Stimulated activated CD8-positive, alpha-beta memory T cell treated with anti-CD3 and anti-CD28 coated beads, Interleukin-15, amount 100 ng/mL, for 48 hours (primary cell): ENCODE measurements at regions not wholly inside any gene's neighbourhood (a gene's known extent, or its start where the extent isn't known, plus 50 kb on each side); places are given as distances from the start of the nearest gene placed in this dataset.
A peak's percentile ranks its signal among the peaks of the same experiment; 100 is the strongest.
"Not testable (repeated sequence)": the region's sequence is repeated elsewhere in the genome, so short reads cannot be mapped to it uniquely, and the experiment has no call there.

Experiments used
- DNase-seq, 2 donors: peaks; one replicate each; pipeline ENCODE4 v3.0.0-alpha.2; 2020; ENCODE audit warnings: low read depth in 2 of 2

DNA sequence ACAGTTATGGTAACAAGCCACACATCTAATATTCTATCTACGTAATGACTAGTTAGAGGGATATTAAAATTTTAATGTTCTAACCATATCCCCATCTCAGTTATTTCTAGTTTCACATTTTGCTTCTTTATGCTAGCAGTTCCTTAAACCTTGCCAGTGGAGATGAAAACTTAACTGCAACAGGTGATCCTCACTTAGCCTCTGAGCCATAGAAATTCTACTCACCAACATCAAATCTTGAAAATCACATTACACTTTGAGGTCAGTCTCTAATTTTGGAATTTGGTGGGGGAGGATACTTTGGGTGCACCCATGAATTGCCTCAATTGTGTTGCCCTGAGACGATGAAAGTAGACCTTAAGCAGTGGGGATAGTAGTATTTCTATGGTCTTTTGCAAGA is 256.4 kb downstream of the GATA3 start:
- DNase-seq, result no peak

DNA sequence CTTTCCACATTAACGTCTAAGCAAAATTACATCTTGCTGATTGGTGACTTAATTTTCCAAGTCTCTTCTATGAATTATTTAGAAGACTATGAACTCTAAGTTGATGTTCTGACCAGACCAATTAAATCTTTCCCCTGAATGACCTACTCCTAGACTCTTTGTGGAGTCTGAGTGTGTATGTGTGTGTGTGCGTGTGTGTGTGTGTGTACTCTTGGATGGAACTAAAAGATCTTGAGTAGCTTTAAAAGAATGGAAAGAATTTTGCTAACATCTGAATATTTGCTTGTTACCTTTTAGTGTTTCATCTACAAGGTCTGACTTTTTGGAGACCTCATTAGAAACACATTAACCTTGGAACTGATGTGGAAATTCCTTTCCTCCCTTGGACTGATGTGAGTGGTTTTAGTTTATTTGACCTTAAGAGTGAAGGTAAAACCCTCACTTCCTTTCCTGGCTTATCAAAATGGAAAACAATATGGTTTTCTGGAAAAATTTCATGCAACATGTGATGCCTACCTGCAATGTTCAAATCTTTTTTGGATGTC is 257.1 kb downstream of the GATA3 start:
- DNase-seq, result no peak

DNA sequence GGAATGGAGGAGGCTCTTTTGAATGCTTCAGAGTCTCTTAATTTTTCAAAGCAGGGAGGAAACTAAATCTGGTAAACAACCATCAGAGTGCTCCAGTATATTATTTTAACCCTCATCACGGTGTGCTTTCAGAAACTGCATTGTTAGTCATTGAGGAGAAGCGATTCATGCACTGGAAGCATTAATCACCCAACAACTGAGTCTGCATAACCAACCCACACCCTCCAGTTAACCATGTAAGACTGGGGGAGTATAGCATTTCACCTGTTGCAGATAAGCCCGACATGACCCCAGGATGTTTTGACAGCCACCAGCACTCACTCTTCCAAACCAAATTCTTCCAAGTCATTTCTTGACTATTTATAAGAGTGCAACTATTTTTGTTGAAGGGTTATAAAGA is 257.6 kb downstream of the GATA3 start:
- no peak for DNase-seq

DNA sequence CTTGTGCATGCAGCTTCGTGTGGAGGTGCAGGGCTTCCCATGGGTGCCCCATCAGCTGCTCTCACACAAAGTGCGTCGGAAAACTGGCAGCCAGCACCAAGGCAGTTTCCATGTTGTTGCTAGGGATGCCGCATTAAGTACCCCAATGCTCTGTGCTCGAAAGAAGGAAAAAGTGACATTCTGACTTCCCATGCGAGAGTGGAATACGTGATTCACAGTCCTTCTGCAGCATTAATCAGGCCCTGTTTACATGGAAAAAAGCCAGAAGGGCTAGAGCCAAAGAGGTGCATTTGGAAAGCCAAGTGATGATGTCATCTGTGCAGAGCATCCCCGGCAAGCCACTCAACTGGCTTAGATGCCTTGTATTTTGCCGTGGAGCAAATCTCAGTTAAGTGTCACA is 258.3 kb downstream of the GATA3 start:
- DNase-seq, result no peak

DNA sequence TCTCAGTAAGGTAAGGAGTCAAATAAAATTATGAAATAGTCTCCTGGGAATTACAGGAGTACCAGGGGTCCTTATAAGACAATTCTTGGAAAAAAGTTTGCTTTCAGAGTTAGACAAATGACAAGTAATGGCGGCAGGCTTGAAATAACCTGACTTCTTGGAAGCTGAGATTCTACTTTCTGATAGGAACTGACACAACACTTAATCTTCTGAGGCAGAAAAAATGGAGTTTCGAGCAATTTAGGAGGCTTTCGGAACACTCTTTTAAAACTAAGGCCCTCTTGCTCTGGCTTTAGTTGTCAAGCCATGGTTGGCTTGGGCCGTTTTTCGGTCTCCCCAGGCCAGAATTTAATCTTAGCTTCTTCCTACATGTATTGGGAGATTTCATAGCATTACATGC is 260.0 kb downstream of the GATA3 start:
- DNase-seq, result no peak

DNA sequence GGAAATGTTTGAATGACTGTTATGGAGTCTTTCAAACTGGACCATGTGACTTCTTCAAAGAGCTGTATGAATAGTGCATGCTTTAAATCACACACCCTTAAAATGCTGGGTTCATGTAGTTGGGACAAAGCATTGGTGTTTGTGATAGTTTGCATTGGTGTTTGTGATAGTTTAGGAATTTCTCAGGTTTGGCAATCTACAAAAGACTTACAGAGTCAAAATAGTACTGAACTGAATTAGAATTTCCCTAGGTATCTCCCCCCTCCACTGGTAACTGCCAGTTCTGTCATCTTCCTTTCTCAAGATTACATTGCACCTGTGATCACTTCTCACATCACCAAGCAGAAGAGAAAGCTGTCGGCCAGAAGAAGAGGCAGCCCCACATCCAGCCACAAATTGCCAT is 261.1 kb downstream of the GATA3 start:
- DNase-seq, result no peak

DNA sequence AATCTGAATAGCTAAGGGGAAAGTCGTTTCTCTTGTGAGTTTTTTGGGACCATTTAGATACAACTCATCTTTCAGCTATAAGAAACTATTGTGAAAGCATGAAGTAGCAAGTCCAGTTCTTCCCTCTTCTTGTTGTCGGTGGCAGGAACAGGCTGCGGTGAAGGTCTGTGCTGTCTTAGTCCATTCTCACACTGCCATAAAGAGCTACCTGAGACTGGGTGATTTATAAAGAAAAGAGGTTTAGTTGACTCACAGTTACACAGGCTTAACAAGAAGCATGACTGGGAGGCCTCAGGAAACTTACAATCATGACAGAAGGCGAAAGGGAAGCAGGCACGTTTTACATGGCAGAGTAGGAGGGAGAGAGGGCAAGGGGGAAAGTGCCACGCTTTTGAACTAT is 261.8 kb downstream of the GATA3 start:
- no peak for DNase-seq

DNA sequence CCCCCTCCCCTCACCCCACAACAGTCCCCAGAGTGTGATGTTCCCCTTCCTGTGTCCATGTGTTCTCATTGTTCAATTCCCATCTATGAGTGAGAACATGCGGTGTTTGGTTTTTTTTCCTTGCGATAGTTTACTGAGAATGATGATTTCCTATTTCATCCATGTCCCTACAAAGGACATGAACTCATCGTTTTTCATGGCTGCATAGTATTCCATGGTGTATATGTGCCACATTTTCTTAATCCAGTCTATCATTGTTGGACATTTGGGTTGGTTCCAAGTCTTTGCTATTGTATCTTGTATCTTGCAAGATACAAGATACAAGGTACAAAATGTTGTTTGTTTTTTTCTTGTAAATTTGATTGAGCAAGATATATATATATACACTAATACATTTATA is 263.9 kb downstream of the GATA3 start:
- not testable (repeated sequence) for DNase-seq

DNA sequence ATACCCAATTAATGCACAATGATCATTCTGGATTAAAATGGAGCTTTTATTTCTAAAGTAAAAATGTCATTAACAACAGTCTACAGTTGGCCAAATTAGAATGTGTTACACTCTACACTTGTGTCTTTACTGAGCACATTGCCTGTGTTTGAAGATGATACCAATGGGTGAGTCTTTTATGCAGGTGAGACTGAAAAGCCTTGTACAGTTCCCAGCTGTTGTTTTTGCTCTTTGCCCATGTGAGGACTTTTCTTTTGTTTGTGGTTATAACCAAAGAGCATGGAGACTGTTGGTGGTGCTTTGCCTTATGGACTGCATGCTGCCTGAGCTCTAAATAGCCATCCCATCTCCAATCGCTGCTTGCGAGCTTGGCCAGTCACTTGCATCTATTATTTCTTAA is 264.5 kb downstream of the GATA3 start:
- DNase-seq, result no peak

DNA sequence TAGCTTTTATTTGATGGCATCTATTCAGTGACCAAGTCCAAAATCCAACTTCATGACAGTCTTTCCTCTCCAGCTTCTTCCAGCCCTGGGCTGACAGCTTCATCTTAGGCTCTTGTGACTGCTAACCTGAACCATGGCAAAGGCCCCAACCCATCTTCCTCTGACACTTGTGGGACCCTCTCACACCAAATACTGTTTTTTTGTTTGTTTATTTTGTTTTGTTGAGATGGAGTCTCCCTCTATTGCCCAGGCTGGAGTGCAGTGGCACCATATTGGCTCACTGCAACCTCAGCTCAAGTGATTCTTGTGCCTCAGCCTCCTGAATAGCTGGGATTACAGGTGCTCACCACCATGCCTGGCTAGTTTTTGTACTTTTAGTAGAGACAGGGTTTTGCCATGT is 265.2 kb downstream of the GATA3 start:
- no peak for DNase-seq

DNA sequence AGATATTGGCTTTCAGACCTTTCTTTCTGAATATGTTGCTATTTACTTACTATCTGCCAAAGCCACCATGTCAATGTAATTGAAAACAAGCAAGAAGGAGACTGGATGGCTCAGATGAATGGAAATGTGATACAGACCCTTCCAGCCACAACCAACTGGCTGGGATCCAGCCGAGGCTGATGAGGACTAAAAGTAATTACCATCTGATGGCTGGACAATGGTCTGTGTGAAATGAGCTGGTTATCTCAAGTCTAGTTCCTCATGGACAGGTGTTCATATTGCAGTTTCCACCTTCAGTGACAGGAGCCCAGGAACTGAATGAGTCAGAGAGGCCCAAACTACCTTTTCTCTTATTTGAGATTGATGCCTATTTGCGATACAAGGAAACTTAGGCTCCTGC is 267.5 kb downstream of the GATA3 start:
- DNase-seq, result no peak

DNA sequence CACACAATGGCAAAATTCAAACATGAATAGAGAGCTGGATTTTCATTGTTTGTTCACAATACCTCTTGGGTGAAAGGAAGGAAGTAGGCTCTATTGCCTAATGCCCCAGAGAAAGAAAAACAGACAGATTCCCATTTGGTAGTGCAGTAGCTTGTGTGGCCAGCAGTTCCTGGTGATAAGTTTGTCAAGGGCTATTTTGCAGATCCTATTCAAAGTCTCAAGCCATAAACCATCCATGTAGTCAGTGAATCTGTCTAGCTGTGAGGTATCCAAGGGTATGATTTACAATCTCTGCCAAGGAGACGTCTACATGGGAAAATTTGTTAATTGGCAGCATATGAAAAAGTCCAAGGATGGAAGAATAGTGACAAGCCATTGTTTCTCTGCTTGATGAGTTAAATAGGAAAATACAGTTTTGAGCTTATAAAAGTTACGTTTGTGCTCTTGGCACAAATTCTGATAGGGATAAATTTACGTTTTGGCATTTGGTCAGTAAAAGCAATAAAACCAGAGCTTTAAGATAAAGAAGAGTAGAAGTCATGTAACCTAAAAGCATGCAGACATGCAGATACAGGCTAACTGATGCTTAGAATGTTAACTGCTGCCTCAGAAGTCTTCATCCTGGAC is 269.1 kb downstream of the GATA3 start:
- DNase-seq, result no peak

DNA sequence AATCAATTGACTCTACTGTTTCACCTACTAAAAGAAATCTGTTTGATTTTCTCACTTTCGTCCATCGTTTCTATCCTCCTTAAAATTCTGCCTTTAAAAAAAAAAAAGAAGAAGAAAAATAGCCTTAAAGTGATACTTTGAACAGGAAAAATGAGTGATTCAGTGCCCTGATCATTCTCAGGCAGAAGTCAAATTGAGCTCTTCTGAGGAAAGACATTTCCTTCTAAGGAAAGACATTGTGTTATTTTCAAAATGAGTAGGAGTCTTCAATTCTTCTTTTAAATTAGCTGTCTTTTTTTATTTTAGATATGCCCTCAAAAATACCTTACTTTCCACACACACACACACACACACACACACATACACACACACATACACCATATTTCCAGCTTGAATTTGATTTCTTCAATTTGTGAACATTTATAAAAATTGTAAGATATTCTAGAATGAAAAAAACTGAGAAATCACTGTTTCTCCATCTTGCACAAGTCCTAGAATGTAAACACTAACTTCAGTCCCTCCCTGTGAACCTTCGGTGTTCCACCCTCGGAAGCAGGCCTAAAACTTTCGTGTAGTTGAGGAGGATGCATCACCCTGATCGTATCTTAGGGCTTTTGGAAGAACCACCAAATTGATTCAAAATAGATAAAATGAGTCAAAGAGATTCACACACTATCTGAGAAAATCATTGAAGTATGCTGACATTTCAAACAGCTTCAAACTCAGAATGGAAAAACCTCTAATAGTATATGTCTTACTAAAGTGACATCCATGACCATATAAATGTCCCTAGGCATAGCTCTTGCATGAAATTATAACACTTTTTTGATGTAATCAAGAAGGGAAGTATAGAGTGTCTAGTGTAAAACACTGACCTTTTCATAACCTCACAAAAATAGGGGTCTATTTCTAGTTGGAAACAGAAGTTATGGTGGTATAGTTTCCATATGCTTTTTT is 270.8 kb downstream of the GATA3 start:
- DNase-seq, result no peak

DNA sequence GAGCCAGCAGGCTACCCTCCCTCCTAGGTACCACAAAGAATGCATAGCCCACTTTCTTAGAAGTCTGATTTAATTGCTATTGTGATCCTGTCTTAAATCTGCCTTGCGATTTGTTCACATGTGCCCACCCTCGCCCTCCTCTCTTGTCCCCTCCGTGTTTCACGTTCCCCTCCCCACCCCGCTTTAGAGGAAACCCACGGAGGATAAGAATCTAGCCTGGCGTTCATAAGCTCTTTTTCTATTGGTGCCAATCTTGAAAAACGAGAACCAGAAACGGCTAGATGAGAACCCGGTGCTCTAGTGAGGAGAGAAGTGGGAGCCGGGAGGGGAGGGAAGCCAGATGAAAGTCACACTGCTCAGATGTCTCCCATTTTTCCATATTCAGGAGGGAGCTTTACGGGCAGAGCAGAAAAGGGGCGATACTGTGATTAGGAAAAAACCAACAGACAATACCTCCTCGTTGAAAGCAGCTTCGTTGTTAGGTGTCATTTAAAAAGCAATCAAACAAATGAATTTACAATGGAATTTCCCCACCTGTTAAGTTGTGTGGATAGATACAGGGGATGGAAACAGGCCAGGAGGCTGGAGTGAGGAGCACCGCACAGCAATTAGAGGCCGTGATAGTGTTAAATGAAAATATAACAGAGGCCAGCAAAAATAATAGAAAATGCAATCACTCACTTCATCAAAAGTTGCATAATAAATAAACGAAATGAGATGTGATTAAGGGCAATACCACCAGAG is 272.1 kb downstream of the GATA3 start:
- DNase-seq, result no peak

DNA sequence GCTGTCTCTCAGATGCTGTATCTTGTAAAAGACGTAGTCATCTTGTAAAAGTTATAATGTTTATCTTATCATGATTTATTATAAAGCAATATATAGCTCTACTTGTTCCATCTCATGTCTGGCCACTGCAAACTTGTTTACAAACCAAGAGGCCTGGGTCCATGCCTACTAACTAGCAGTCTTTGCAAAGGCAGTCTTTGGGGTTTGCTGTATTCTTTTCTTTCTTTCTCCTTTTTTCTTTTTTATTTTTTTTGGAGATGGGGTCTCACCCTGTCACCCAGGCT is 272.6 kb downstream of the GATA3 start:
- DNase-seq, result no peak

DNA sequence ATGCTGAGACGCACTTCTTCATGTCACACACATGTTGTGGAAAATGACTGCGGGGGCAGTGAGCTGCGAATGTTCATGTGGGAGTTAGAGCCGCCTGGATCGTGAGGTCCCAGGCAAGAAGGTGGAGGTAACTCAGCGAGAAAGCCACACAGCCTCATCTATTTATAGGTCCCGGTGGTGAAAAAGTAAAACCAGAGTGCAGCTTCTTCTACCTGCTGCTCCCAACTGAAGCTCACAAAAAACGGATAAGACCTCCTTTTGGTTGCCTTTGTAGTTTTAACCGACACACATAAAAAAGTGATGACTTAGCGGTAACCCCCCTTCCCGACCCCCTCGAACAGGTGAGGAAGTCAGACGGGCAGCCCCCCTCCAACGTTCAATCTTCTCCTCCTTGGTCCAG is 276.9 kb downstream of the GATA3 start:
- no peak for DNase-seq

DNA sequence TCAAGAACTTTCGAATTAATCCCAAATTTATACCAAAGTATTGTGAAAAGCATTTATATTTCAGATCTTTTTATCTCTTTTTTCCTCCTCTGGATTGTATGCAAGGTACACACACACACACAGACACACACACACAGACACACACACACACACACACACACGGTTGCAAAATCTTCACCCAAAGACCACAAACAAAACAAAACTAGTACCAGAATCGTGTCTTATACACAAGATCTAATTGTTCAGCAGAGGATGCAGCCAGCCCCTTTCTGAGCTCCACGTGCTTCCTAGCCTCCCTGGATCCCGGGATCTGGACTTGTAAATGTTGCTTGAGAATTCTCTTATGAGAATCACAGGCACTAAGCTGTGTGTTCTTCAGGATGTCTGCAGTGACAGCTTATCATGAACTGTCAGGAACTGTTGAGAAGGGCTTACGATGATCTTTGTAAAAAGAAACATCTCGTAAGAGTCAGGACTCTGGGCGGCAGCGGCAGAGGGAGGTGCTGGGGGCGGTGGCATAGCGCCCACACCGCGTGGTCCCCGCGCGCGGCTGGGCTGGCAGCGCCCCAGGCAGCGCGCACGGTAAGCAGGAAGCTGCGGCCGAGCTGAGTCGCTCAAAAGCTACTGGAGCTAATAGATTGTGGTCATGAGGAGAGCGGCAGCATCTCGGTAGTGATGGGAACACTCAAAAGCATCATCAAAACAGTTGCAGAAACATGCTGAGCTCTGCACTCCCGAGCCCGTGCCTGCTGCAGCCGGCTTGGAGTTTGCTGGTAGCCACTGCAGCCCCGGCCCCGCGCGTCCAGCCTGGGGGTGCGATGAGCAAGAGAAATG is 277.6 kb downstream of the GATA3 start:
- DNase-seq, result peak; percentile 75 to 86

DNA sequence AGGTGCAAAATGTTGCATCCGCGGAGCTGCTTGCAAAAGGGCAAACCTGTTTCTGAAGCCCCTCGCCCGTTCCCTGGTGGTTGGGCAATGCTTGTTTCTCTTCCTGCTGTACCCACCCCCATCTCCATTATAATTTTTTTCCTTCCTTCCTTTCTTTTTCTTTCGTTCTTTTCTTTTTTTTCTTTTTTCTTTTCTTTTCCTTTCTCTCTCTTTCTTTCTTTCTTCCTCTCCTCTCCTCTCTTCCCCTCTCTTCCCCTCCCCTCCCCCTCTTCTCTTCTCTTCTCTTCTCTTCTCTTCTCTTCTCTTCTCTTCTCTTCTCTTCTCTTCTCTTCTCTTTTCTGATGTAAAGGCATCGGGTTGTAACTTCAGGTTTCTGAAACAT is 278.2 kb downstream of the GATA3 start:
- no peak for DNase-seq

DNA sequence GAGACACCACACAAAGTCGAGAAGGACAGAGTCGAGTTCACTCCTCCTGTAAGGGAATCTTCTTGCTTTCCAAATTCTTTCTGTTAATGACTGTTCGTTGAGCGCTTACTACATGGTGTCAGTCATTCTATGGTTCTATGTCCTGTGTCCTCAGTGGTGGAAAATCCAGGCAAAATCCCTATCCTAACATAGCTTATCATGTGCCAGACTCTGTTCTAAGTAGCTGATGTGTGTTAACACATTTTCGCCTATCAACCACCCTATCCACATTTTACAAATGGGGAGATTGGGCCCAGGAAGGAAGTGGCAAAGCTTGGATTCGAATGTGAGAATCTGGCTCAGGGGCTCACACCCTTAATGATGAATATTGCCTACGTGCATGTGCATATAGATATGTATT is 280.1 kb downstream of the GATA3 start:
- DNase-seq, result no peak

DNA sequence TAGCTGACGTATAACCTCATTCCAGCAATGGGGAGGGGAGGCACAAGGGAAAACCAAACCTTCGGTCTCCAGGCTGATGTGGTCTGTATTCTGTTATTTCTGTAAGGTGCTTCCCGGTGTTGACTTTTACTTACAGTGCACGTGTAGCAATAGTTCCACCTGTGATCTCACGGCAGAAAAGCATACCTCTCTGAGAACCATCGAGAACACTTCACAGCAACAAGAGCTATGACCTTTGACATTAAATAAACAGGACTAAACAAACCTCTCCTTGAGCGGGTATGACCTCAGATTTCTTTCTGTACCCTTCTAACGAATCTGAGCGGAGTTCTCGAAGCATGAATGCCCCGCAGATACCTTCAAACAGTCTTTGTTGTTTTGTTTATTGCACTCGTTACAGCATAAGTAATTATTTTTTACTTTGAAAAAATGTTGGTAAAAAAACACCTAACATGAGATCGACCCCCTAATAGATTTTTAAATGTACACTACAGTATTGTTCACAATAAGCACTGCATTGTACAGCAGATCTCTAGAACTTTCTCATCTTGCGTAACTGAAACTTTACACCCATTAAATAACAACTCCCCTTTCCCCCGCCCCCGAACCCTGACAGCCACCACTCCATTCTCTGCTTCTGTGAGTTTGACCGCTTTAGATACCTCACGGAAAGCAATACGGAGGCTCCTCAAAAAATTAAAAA is 282.3 kb downstream of the GATA3 start:
- no peak for DNase-seq

DNA sequence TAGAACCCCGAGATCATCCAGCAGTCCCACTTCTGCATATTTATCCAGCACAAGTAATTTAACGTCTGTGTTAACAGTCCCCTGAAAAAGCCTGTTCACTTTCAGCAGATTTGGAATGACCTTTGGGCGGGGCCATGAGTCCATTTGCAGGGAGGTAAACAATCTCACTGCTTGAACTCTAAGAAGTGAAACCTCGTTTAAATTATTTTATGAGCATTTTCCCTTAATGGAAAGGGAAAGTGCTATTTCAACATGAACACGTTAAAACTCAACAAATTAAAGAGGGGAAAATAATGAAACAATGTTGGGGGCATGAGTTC is 282.8 kb downstream of the GATA3 start:
- DNase-seq, result no peak
